GM10248 (cell line): ENCODE measurements at regions not wholly inside any gene's neighbourhood (a gene's known extent, or its start where the extent isn't known, plus 50 kb on each side); places are given as distances from the start of the nearest gene placed in this dataset.

Experiments used
- CTCF ChIA-PET: fragments of 300-600 bp; sonication (Branson Sonifier 250); formaldehyde crosslinking; extraction: SDS; loops from one replicate; lab custom pipeline; 2021; ENCODE audit warnings: antibody characterized with exemption; lab: Yijun Ruan, JAX
- POLR2A ChIA-PET: fragments of 350-650 bp; sonication (Branson Sonifier 250); formaldehyde crosslinking; extraction: SDS; loops from one replicate; lab custom pipeline; 2020; ENCODE audit warnings: antibody characterized with exemption; lab: Yijun Ruan, JAX
- DNase-seq: peaks from one replicate; pipeline ENCODE4 v3.0.0; 2012; ENCODE audit errors: extremely low spot score
- TF ChIP-seq, protein P1 (sequence below): IDR thresholded peaks from 2 replicates; pipeline ENCODE4 v1.5.1; 2012; ENCODE audit warnings: mild to moderate bottlenecking, low read depth; ENCODE audit errors: extremely low read depth, missing control alignments, control extremely low read depth

DNA sequence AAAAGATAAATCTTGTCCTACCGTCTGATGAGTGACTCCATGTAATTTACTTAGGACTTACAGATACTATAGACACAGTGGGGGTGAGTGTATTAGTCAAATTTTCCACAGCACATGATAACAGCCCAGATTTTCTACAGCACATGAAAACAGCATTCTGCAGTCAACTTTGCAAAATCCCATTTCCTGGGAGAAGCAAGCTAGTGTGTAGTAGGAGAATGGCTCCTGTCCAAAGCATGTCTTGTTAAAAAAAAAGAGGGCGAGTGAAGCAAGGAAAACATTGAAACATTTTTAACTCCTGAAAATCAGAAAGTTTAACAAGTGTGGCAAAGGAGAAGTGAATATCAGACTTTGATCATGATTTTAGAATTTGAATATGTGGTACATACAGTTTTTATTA lies 817.8 kb upstream of the FAM98A start:
- TF ChIP-seq, protein P1, sequence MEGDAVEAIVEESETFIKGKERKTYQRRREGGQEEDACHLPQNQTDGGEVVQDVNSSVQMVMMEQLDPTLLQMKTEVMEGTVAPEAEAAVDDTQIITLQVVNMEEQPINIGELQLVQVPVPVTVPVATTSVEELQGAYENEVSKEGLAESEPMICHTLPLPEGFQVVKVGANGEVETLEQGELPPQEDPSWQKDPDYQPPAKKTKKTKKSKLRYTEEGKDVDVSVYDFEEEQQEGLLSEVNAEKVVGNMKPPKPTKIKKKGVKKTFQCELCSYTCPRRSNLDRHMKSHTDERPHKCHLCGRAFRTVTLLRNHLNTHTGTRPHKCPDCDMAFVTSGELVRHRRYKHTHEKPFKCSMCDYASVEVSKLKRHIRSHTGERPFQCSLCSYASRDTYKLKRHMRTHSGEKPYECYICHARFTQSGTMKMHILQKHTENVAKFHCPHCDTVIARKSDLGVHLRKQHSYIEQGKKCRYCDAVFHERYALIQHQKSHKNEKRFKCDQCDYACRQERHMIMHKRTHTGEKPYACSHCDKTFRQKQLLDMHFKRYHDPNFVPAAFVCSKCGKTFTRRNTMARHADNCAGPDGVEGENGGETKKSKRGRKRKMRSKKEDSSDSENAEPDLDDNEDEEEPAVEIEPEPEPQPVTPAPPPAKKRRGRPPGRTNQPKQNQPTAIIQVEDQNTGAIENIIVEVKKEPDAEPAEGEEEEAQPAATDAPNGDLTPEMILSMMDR = no peak
- ChIA-PET CTCF (no interaction called here), POLR2A (no interaction called here)
- DNase-seq = no peak

GRCh38 chr2:34414856-34415255 lies 815.8 kb upstream of the FAM98A start:
- POLR2A ChIA-PET = no interaction called here
- CTCF ChIA-PET = no interaction called here
- DNase-seq = no peak

GRCh38 chr2:34408100-34408499 lies 809.0 kb upstream of the FAM98A start:
- ChIA-PET POLR2A (no interaction called here), CTCF (no interaction called here)
- DNase-seq = no peak

More at GRCh38 chr2:34414856-34415255, 815.8 kb upstream of the FAM98A start:
- TF ChIP-seq, protein P1 = no peak

DNA sequence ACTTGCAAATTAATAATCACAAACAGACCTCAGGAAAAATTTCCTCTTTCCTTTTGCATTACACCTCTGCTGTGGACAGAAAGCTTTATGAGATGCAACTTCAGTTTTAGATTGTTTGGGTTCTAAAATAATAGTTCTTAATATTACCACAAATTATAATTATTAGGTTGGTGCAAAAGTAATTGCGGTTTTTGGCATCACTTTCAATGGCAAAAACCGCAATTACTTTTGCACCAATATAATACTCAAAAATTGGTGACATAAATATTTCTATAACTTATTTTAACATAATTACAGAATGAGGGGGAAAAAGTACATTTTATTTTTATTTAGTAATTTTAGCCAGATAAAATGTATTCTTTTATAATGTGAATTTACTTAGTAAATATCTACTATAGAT lies 804.4 kb upstream of the FAM98A start:
- ChIA-PET POLR2A (no interaction called here), CTCF (no interaction called here)
- TF ChIP-seq, protein P1 = no peak
- DNase-seq = no peak

More at GRCh38 chr2:34408100-34408499, 809.0 kb upstream of the FAM98A start:
- TF ChIP-seq, protein P1 = no peak

DNA sequence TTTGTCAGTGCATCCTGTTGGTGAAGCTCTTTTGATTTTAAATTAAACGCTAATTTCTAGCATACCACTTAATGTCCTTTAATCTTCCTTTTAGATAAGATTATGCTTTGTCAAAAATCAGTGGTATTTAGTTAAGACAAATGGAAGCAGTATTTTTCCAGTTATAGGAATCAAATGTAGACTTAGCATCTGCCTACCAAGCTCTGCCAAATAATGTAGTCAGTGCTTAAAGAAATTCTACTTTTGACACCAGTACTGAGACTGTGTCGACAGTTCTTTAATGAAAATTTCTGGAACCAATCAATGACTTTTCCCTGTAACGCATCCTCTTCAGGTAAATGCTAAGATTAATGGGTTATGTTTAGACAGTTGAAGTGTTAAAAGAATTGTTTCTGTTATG lies 803.3 kb upstream of the FAM98A start:
- no peak for DNase-seq
- TF ChIP-seq, protein P1 = no peak
- ChIA-PET POLR2A (no interaction called here), CTCF (no interaction called here)

- POLR2A ChIA-PET = no interaction called here
- TF ChIP-seq, protein P1 = no peak
- no peak for DNase-seq
- CTCF ChIA-PET = no interaction called here
Measured at GRCh38 chr2:34401186-34401585, 802.1 kb upstream of the FAM98A start.

DNA sequence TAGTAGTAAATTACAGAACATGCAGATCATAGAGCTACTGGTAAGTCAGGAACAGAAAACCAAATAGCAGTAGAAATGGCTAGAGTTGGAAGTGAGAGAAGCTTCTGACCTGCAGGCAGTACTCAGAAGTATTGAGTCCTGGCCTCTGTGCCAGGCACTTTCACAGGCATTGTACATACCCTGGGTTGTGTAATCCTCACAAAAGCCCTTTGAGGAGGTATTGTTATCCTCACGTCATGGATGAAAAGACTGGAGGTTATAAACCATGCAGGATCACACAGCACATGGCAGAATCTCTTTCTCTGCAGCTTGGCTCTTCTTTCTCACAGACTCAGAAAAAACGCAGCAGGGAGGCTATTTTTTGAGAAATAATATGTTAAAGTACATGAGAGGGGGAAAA lies 789.3 kb upstream of the FAM98A start:
- TF ChIP-seq, protein P1 = no peak
- DNase-seq = no peak
- POLR2A ChIA-PET = no interaction called here
- CTCF ChIA-PET = no interaction called here
